Liver (tissue), 7 donors: ENCODE measurements at regions not wholly inside any gene's neighbourhood (a gene's known extent, or its start where the extent isn't known, plus 50 kb on each side); places are given as distances from the start of the nearest gene placed in this dataset.

Experiments
- DNase-seq: peaks from one replicate; pipeline ENCODE4 v3.0.0-alpha.2; 2017; ENCODE audit warnings: low spot score
- H3K27ac ChIP-seq, 2 donors: one replicate each; pipeline ENCODE4 v1.7.0; 2013; ENCODE audit warnings: inconsistent platforms in 2 of 2, low read length in 2 of 2, control low read depth in 1 of 2, low read depth in 1 of 2, mild to moderate bottlenecking in 1 of 2
- H3K27me3 ChIP-seq, 4 donors: one replicate each; pipeline versions ENCODE4 v1.6.1 to v1.7.0; 2013; ENCODE audit warnings: low read length in 3 of 4, inconsistent platforms in 1 of 4, mild to moderate bottlenecking in 1 of 4, moderate library complexity in 1 of 4; ENCODE audit not compliant: control insufficient read depth in 4 of 4, insufficient read depth in 4 of 4
- H3K36me3 ChIP-seq, 4 donors: one replicate each; pipeline versions ENCODE4 v1.6.1 to v1.7.0; 2013; ENCODE audit warnings: low read length in 3 of 4, mild to moderate bottlenecking in 3 of 4, low read depth in 1 of 4, moderate library complexity in 1 of 4; ENCODE audit not compliant: control insufficient read depth in 4 of 4, insufficient read depth in 3 of 4
- H3K4me1 ChIP-seq, 4 donors: one replicate each; pipeline versions ENCODE4 v1.6.1 to v1.7.0; 2013; ENCODE audit warnings: low read length in 3 of 4, mild to moderate bottlenecking in 3 of 4, moderate library complexity in 1 of 4; ENCODE audit not compliant: control insufficient read depth in 4 of 4, insufficient read depth in 4 of 4
- H3K4me3 ChIP-seq, 3 donors: one replicate each; pipeline versions ENCODE4 v1.6.1 to v1.7.0; 2013; ENCODE audit warnings: low read length in 3 of 3, control low read depth in 1 of 3, low read depth in 1 of 3, mild to moderate bottlenecking in 1 of 3
- H3K9ac ChIP-seq, 2 donors: one replicate each; pipeline ENCODE4 v1.7.0; 2013; ENCODE audit warnings: low read length in 2 of 2, mild to moderate bottlenecking in 2 of 2, moderate library complexity in 2 of 2, control low read depth in 1 of 2, low read depth in 1 of 2
- H3K9me3 ChIP-seq, 4 donors: one replicate each; pipeline versions ENCODE4 v1.6.1 to v1.7.0; 2013; ENCODE audit warnings: low read length in 3 of 4; ENCODE audit not compliant: control insufficient read depth in 4 of 4
- ATF3 ChIP-seq: IDR thresholded peaks from 2 replicates; pipeline ENCODE4 v1.6.1; 2016; ENCODE audit warnings: antibody characterized with exemption
- EGR1 ChIP-seq, 2 donors: IDR thresholded peaks; 2 replicates each; pipeline ENCODE4 v1.6.1; 2016 to 2018; ENCODE audit warnings: antibody characterized with exemption in 2 of 2, low read depth in 2 of 2
- FOXA1 ChIP-seq: IDR thresholded peaks from 2 replicates; pipeline ENCODE4 v1.6.1; 2016; ENCODE audit warnings: antibody characterized with exemption
- FOXA2 ChIP-seq: IDR thresholded peaks from 2 replicates; pipeline ENCODE4 v1.6.1; 2016; ENCODE audit warnings: antibody characterized with exemption
- GABPA ChIP-seq, 2 donors: IDR thresholded peaks in 1 of 2; conservative IDR thresholded peaks in 1 of 2; 2 replicates each; pipeline ENCODE4 v1.6.1; 2016; ENCODE audit warnings: antibody characterized with exemption in 2 of 2, mild to moderate bottlenecking in 1 of 2, moderate library complexity in 1 of 2
- HNF4A ChIP-seq, 2 donors: conservative IDR thresholded peaks; 2 replicates each; pipeline ENCODE4 v1.6.1; 2016; ENCODE audit warnings: antibody characterized with exemption in 2 of 2, mild to moderate bottlenecking in 2 of 2
- HNF4G ChIP-seq: IDR thresholded peaks from 2 replicates; pipeline ENCODE4 v1.6.1; 2016; ENCODE audit warnings: antibody characterized with exemption
- RAD21 ChIP-seq, 2 donors: IDR thresholded peaks; 2 replicates each; pipeline ENCODE4 v1.6.1; 2016; ENCODE audit warnings: antibody characterized with exemption in 2 of 2, mild to moderate bottlenecking in 2 of 2
- REST ChIP-seq: IDR thresholded peaks from 2 replicates; pipeline ENCODE4 v1.6.1; 2016; ENCODE audit warnings: antibody characterized with exemption, mild to moderate bottlenecking
- RXRA ChIP-seq, 2 donors: IDR thresholded peaks; 2 replicates each; pipeline ENCODE4 v1.6.1; 2017 to 2018; ENCODE audit warnings: antibody characterized with exemption in 2 of 2, mild to moderate bottlenecking in 1 of 2
- SP1 ChIP-seq: IDR thresholded peaks from 2 replicates; pipeline ENCODE4 v1.6.1; 2018; ENCODE audit warnings: antibody characterized with exemption, mild to moderate bottlenecking
- TAF1 ChIP-seq: conservative IDR thresholded peaks from 2 replicates; pipeline ENCODE4 v1.6.1; 2016; ENCODE audit warnings: antibody characterized with exemption, mild to moderate bottlenecking
- YY1 ChIP-seq: IDR thresholded peaks from 2 replicates; pipeline ENCODE4 v1.6.1; 2016; ENCODE audit warnings: antibody characterized with exemption, mild to moderate bottlenecking
- WGBS: extraction: QIAGEN DNeasy Blood & Tissue Kit; methylation state at CpG from one replicate; pipeline ENCODE4 v1.1.7; 2013; 5-methylcytosine and 5-hydroxymethylcytosine counted together
- TF ChIP-seq, protein P1 (sequence below): IDR thresholded peaks from 2 replicates; pipeline ENCODE4 v1.6.1; 2016; ENCODE audit warnings: antibody characterized with exemption
- donor health status: healthy.
- donor health status: healthy.
- donor health status: healthy.
- donor health status: healthy.

GRCh38 chr9:25427290-25427689 is 251.0 kb downstream of the TUSC1 start:
- TF ChIP-seq EGR1 (IDR thresholded peaks at IDR 0.05; ENCODE audit: low read depth in 2 of 2): no peak
- no peak for TF ChIP-seq HNF4G
- no peak for TF ChIP-seq RXRA (IDR thresholded peaks at IDR 0.05)
- no peak for TF ChIP-seq REST
- TF ChIP-seq TAF1: no peak

DNA sequence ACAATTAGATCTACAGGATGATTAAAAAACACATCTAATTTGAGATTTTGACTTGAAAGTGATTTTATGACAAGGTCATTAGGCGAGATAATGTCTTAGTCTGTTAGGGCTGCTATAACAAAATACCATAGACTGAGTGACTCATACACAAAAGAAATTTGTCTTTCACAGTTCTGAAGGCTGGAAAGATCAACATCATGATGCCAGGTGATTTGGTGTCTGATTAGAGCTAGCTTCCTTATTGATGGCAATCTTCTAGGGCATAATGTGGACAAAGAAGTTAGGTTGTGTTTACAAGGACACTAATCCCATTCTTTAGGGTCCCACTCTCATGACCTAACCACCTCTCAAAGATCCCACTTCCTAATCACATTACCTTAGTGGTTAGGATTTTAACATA is 256.7 kb downstream of the TUSC1 start:
- WGBS: 54% methylated on average over 1 of the region's 1 CpG

More at GRCh38 chr9:25427290-25427689, 251.0 kb downstream of the TUSC1 start:
- DNase-seq: no peak
- 78% methylated on average over 4 of the region's 4 CpGs for WGBS
- H3K9ac ChIP-seq: no peak overlapping the region
- no peaks in the 10 kb centered on the region for H3K27me3 ChIP-seq
- H3K4me1 ChIP-seq: no peaks in the 10 kb centered on the region
- no peaks in the 10 kb centered on the region for H3K36me3 ChIP-seq
- H3K9me3 ChIP-seq: peaks cover 0 to 3% (median 1%) of the 10 kb centered on the region in 4 donors
- no peak overlapping the region for H3K27ac ChIP-seq
- H3K4me3 ChIP-seq: no peak overlapping the region

GRCh38 chr9:25418974-25419373 is 259.3 kb downstream of the TUSC1 start:
- H3K4me1 ChIP-seq: no peaks in the 10 kb centered on the region
- H3K27me3 ChIP-seq: no peaks in the 10 kb centered on the region
- H3K36me3 ChIP-seq: no peaks in the 10 kb centered on the region
- H3K9ac ChIP-seq: no peak overlapping the region
- TF ChIP-seq HNF4G (no peak), EGR1 (IDR thresholded peaks at IDR 0.05; ENCODE audit: low read depth in 2 of 2) (no peak), GABPA (IDR thresholded peaks at IDR 0.05 in 1 of 2, conservative IDR thresholded peaks at IDR 0.05 in 1 of 2) (no peak)
- H3K4me3 ChIP-seq: no peak overlapping the region
- no peak for DNase-seq
- H3K9me3 ChIP-seq: no peaks in the 10 kb centered on the region
- H3K27ac ChIP-seq: no peak overlapping the region

More for the DNA sequence above, 256.7 kb downstream of the TUSC1 start:
- H3K27me3 ChIP-seq: no peaks in the 10 kb centered on the region
- H3K9ac ChIP-seq: no peak overlapping the region
- TF ChIP-seq ATF3 (no peak), RAD21 (IDR thresholded peaks at IDR 0.05) (no peak), FOXA2 (no peak), FOXA1 (no peak), GABPA (IDR thresholded peaks at IDR 0.05 in 1 of 2, conservative IDR thresholded peaks at IDR 0.05 in 1 of 2) (no peak), SP1 (no peak), YY1 (no peak), HNF4A (conservative IDR thresholded peaks at IDR 0.05) (no peak)
- TF ChIP-seq, protein P1, sequence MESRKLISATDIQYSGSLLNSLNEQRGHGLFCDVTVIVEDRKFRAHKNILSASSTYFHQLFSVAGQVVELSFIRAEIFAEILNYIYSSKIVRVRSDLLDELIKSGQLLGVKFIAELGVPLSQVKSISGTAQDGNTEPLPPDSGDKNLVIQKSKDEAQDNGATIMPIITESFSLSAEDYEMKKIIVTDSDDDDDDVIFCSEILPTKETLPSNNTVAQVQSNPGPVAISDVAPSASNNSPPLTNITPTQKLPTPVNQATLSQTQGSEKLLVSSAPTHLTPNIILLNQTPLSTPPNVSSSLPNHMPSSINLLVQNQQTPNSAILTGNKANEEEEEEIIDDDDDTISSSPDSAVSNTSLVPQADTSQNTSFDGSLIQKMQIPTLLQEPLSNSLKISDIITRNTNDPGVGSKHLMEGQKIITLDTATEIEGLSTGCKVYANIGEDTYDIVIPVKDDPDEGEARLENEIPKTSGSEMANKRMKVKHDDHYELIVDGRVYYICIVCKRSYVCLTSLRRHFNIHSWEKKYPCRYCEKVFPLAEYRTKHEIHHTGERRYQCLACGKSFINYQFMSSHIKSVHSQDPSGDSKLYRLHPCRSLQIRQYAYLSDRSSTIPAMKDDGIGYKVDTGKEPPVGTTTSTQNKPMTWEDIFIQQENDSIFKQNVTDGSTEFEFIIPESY: no peak
- peaks cover 0 to 3% (median 0%) of the 10 kb centered on the region in 4 donors for H3K9me3 ChIP-seq
- H3K27ac ChIP-seq: no peak overlapping the region
- H3K4me1 ChIP-seq: no peaks in the 10 kb centered on the region
- H3K36me3 ChIP-seq: no peaks in the 10 kb centered on the region
- no peak overlapping the region for H3K4me3 ChIP-seq
- DNase-seq: no peak
